ENCODE measurements at regions not wholly inside any gene's neighbourhood (a gene's known extent, or its start where the extent isn't known, plus 50 kb on each side); places are given as distances from the start of the nearest gene placed in this dataset.

DNA sequence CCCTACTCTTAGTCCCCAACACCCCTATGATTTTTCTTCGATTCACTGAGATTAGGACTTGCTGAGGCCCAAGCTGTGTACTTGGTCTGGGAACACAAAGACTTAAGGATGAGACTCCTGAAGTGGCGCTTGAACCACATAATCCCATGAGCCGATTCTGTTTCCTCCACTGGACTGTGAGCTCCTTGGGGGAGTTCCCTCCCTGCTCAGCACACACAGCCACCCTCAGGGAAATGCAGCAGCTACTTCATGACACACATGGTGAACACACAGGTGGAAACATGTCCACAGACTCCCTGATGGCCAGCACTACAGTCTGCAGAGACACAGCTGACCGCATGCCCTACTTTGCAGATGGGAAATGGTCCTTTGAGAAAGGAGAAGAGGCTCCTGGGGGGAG, 101.1 kb downstream of the C5orf15 start:
- TF ChIP-seq, protein P1, sequence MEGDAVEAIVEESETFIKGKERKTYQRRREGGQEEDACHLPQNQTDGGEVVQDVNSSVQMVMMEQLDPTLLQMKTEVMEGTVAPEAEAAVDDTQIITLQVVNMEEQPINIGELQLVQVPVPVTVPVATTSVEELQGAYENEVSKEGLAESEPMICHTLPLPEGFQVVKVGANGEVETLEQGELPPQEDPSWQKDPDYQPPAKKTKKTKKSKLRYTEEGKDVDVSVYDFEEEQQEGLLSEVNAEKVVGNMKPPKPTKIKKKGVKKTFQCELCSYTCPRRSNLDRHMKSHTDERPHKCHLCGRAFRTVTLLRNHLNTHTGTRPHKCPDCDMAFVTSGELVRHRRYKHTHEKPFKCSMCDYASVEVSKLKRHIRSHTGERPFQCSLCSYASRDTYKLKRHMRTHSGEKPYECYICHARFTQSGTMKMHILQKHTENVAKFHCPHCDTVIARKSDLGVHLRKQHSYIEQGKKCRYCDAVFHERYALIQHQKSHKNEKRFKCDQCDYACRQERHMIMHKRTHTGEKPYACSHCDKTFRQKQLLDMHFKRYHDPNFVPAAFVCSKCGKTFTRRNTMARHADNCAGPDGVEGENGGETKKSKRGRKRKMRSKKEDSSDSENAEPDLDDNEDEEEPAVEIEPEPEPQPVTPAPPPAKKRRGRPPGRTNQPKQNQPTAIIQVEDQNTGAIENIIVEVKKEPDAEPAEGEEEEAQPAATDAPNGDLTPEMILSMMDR (IDR thresholded peaks at IDR 0.05 in 2 of 3, conservative IDR thresholded peaks at IDR 0.05 in 1 of 3; ENCODE audit: control insufficient read depth in 2 of 3, extremely low read depth in 1 of 3, insufficient read depth in 1 of 3, low read depth in 3 of 3, low read length in 3 of 3): no peak
- TF ChIP-seq CBFB (IDR thresholded peaks at IDR 0.05; ENCODE audit: low read depth) (no peak), EZH2 (IDR thresholded peaks at IDR 0.05; ENCODE audit: borderline replicate concordance, control insufficient read depth, low read depth, low read length) (no peak)
- TF ChIP-seq, protein P2, sequence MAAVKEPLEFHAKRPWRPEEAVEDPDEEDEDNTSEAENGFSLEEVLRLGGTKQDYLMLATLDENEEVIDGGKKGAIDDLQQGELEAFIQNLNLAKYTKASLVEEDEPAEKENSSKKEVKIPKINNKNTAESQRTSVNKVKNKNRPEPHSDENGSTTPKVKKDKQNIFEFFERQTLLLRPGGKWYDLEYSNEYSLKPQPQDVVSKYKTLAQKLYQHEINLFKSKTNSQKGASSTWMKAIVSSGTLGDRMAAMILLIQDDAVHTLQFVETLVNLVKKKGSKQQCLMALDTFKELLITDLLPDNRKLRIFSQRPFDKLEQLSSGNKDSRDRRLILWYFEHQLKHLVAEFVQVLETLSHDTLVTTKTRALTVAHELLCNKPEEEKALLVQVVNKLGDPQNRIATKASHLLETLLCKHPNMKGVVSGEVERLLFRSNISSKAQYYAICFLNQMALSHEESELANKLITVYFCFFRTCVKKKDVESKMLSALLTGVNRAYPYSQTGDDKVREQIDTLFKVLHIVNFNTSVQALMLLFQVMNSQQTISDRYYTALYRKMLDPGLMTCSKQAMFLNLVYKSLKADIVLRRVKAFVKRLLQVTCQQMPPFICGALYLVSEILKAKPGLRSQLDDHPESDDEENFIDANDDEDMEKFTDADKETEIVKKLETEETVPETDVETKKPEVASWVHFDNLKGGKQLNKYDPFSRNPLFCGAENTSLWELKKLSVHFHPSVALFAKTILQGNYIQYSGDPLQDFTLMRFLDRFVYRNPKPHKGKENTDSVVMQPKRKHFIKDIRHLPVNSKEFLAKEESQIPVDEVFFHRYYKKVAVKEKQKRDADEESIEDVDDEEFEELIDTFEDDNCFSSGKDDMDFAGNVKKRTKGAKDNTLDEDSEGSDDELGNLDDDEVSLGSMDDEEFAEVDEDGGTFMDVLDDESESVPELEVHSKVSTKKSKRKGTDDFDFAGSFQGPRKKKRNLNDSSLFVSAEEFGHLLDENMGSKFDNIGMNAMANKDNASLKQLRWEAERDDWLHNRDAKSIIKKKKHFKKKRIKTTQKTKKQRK (IDR thresholded peaks at IDR 0.05; ENCODE audit: low read depth, low read length): no peak
- TF ChIP-seq, protein P3, sequence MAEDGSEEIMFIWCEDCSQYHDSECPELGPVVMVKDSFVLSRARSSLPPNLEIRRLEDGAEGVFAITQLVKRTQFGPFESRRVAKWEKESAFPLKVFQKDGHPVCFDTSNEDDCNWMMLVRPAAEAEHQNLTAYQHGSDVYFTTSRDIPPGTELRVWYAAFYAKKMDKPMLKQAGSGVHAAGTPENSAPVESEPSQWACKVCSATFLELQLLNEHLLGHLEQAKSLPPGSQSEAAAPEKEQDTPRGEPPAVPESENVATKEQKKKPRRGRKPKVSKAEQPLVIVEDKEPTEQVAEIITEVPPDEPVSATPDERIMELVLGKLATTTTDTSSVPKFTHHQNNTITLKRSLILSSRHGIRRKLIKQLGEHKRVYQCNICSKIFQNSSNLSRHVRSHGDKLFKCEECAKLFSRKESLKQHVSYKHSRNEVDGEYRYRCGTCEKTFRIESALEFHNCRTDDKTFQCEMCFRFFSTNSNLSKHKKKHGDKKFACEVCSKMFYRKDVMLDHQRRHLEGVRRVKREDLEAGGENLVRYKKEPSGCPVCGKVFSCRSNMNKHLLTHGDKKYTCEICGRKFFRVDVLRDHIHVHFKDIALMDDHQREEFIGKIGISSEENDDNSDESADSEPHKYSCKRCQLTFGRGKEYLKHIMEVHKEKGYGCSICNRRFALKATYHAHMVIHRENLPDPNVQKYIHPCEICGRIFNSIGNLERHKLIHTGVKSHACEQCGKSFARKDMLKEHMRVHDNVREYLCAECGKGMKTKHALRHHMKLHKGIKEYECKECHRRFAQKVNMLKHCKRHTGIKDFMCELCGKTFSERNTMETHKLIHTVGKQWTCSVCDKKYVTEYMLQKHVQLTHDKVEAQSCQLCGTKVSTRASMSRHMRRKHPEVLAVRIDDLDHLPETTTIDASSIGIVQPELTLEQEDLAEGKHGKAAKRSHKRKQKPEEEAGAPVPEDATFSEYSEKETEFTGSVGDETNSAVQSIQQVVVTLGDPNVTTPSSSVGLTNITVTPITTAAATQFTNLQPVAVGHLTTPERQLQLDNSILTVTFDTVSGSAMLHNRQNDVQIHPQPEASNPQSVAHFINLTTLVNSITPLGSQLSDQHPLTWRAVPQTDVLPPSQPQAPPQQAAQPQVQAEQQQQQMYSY (CRISPR knock-in tag; IDR thresholded peaks at IDR 0.05): no peak
